SK-N-SH treated with all-trans-retinoic acid at 6 μM for 48 hours (cell line): ENCODE measurements at regions not wholly inside any gene's neighbourhood (a gene's known extent, or its start where the extent isn't known, plus 50 kb on each side); places are given as distances from the start of the nearest gene placed in this dataset.

Experiments
- ATAC-seq: fragments of 200-7000 bp; cut with Tn5 transposase; 3 replicates; pipeline ENCODE4 v1.9.1; 2020; ENCODE audit warnings: mild to moderate bottlenecking, moderate library complexity
- ARNTL ChIP-seq: fragments of 450-650 bp; formaldehyde crosslinking; IDR thresholded peaks from 2 replicates; pipeline ENCODE4 v1.5.0; 2020; ENCODE audit warnings: low read depth, mild to moderate bottlenecking, moderate library complexity, borderline replicate concordance
- BACH2 ChIP-seq: fragments of 250-450 bp; sonication (Bioruptor Pico); IDR thresholded peaks from 2 replicates; pipeline ENCODE4 v1.9.0; 2021; ENCODE audit warnings: mild to moderate bottlenecking, borderline replicate concordance
- CSDC2 ChIP-seq: fragments of 250-450 bp; sonication (Bioruptor Pico); IDR thresholded peaks from 2 replicates; pipeline ENCODE4 v1.5.0; 2020; ENCODE audit warnings: mild to moderate bottlenecking, moderate library complexity
- ESRRG ChIP-seq: fragments of 250-450 bp; sonication (Bioruptor Pico); IDR thresholded peaks from 2 replicates; pipeline ENCODE4 v1.6.1; 2021; ENCODE audit warnings: mild to moderate bottlenecking
- GLIS3 ChIP-seq: fragments of 250-450 bp; sonication (Bioruptor Pico); IDR thresholded peaks from 2 replicates; pipeline ENCODE4 v1.5.0; 2020; ENCODE audit warnings: mild to moderate bottlenecking, moderate library complexity
- ISL1 ChIP-seq: fragments of 250-450 bp; sonication (Bioruptor Pico); IDR thresholded peaks from 2 replicates; pipeline ENCODE4 v2.1.2; 2022; ENCODE audit warnings: mild to moderate bottlenecking, moderate library complexity
- OSR1 ChIP-seq: fragments of 250-450 bp; sonication (Bioruptor Pico); IDR thresholded peaks from 2 replicates; pipeline ENCODE4 v1.8.0; 2022; ENCODE audit warnings: moderate library complexity, mild to moderate bottlenecking, inconsistent platforms
- PPARA ChIP-seq: fragments of 250-450 bp; sonication (Bioruptor Pico); IDR thresholded peaks from 2 replicates; pipeline ENCODE4 v1.5.0; 2020; ENCODE audit warnings: mild to moderate bottlenecking, borderline replicate concordance
- SNAI2 ChIP-seq: fragments of 250-450 bp; sonication (Bioruptor Pico); IDR thresholded peaks from 2 replicates; pipeline ENCODE4 v1.5.0; 2020; ENCODE audit warnings: mild to moderate bottlenecking, moderate library complexity
- TOX ChIP-seq: fragments of 250-450 bp; sonication (Bioruptor Pico); IDR thresholded peaks from 2 replicates; pipeline ENCODE4 v1.8.0; 2021; ENCODE audit warnings: mild to moderate bottlenecking, moderate library complexity, borderline replicate concordance
- ZC3H10 ChIP-seq: fragments of 250-450 bp; sonication (Bioruptor Pico); IDR thresholded peaks from 2 replicates; pipeline ENCODE4 v1.5.1; 2021; ENCODE audit warnings: mild to moderate bottlenecking, moderate library complexity
- ZFP3 ChIP-seq: fragments of 250-450 bp; sonication (Bioruptor Pico); IDR thresholded peaks from 2 replicates; pipeline ENCODE4 v1.5.0; 2020; ENCODE audit warnings: mild to moderate bottlenecking, moderate library complexity
- ZFP30 ChIP-seq: fragments of 450-650 bp; formaldehyde crosslinking; IDR thresholded peaks from 2 replicates; pipeline ENCODE4 v1.5.0; 2022; ENCODE audit warnings: mild to moderate bottlenecking, moderate library complexity
- ZNF565 ChIP-seq: fragments of 450-650 bp; formaldehyde crosslinking; conservative IDR thresholded peaks from 2 replicates; pipeline ENCODE4 v1.5.0; 2020; ENCODE audit warnings: low read depth, mild to moderate bottlenecking, moderate library complexity
- ZNF70 ChIP-seq: fragments of 450-650 bp; formaldehyde crosslinking; IDR thresholded peaks from 2 replicates; pipeline ENCODE4 v1.5.0; 2020; ENCODE audit warnings: mild to moderate bottlenecking, moderate library complexity
- ZNF8 ChIP-seq: fragments of 450-650 bp; formaldehyde crosslinking; IDR thresholded peaks from 2 replicates; pipeline ENCODE4 v1.5.0; 2020; ENCODE audit warnings: mild to moderate bottlenecking, moderate library complexity
- TF ChIP-seq, protein P1 (sequence below): fragments of 250-450 bp; sonication (Bioruptor Pico); IDR thresholded peaks from 2 replicates; pipeline ENCODE4 v1.5.1; 2021; ENCODE audit warnings: mild to moderate bottlenecking, moderate library complexity
- TF ChIP-seq, protein P2 (sequence below): fragments of 250-450 bp; sonication (Bioruptor Pico); IDR thresholded peaks from 2 replicates; pipeline ENCODE4 v1.5.0; 2020; ENCODE audit warnings: mild to moderate bottlenecking, moderate library complexity
- TF ChIP-seq, protein P3 (sequence below): fragments of 250-450 bp; sonication (Bioruptor Pico); IDR thresholded peaks from 2 replicates; pipeline ENCODE4 v1.8.0; 2020; ENCODE audit warnings: mild to moderate bottlenecking, moderate library complexity, borderline replicate concordance
- TF ChIP-seq, protein P4 (sequence below): fragments of 250-450 bp; sonication (Bioruptor Pico); IDR thresholded peaks from 2 replicates; pipeline ENCODE4 v1.5.1; 2020; ENCODE audit warnings: low read depth, mild to moderate bottlenecking, moderate library complexity
- TF ChIP-seq, protein P5 (sequence below): fragments of 250-450 bp; sonication (Bioruptor Pico); IDR thresholded peaks from 2 replicates; pipeline ENCODE4 v1.8.0; 2021; ENCODE audit warnings: low read depth, mild to moderate bottlenecking, moderate library complexity, borderline replicate concordance

DNA sequence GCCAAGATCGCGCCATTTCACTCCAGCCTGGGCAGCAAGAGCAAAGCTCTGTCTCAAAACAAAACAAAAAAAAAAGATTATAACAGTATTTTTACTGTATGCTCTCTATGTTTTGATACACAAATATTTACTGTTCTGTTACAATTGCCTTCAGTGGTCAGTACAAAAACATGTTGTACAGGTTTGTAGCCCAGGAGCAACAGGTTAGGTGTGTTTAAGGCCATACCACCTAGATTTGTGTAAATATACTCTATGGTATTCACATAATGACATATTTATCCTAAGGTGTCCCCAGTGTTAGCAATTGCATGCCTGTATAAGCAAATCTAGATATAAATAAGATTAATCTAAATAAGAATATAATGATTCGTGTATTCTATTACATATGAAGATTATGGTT, 625.0 kb downstream of the TMEM182 start:
- TF ChIP-seq GLIS3 (CRISPR knock-in tag) (no peak), ZNF8 (no peak), SNAI2 (CRISPR knock-in tag) (no peak), ESRRG (no peak), ZNF565 (CRISPR knock-in tag) (no peak), CSDC2 (no peak), ZC3H10 (CRISPR knock-in tag) (no peak)
- TF ChIP-seq, protein P1, sequence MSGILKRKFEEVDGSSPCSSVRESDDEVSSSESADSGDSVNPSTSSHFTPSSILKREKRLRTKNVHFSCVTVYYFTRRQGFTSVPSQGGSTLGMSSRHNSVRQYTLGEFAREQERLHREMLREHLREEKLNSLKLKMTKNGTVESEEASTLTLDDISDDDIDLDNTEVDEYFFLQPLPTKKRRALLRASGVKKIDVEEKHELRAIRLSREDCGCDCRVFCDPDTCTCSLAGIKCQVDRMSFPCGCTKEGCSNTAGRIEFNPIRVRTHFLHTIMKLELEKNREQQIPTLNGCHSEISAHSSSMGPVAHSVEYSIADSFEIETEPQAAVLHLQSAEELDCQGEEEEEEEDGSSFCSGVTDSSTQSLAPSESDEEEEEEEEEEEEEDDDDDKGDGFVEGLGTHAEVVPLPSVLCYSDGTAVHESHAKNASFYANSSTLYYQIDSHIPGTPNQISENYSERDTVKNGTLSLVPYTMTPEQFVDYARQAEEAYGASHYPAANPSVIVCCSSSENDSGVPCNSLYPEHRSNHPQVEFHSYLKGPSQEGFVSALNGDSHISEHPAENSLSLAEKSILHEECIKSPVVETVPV (CRISPR knock-in tag), result no peak
- TF ChIP-seq, protein P2, sequence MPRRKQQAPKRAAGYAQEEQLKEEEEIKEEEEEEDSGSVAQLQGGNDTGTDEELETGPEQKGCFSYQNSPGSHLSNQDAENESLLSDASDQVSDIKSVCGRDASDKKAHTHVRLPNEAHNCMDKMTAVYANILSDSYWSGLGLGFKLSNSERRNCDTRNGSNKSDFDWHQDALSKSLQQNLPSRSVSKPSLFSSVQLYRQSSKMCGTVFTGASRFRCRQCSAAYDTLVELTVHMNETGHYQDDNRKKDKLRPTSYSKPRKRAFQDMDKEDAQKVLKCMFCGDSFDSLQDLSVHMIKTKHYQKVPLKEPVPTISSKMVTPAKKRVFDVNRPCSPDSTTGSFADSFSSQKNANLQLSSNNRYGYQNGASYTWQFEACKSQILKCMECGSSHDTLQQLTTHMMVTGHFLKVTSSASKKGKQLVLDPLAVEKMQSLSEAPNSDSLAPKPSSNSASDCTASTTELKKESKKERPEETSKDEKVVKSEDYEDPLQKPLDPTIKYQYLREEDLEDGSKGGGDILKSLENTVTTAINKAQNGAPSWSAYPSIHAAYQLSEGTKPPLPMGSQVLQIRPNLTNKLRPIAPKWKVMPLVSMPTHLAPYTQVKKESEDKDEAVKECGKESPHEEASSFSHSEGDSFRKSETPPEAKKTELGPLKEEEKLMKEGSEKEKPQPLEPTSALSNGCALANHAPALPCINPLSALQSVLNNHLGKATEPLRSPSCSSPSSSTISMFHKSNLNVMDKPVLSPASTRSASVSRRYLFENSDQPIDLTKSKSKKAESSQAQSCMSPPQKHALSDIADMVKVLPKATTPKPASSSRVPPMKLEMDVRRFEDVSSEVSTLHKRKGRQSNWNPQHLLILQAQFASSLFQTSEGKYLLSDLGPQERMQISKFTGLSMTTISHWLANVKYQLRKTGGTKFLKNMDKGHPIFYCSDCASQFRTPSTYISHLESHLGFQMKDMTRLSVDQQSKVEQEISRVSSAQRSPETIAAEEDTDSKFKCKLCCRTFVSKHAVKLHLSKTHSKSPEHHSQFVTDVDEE (CRISPR knock-in tag), result no peak
- no peak for ATAC-seq

DNA sequence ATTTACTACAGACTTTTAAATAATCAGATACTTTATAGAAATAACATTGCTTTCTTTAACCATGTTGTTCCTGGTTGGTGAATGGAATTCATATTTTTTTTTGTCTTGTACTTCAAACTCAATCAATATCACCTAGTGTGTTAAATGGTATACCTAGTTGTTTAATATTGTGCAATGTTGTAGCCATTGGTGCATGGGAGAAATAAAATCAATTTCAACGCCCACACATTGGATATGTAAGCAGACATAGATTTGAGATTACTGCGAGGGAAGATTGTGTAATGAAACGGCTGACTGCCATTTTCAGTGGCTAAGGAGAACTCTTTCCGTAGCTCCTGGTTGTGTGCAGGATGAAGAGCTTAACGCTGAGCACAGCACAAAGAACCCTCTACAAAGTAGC, 626.1 kb downstream of the TMEM182 start:
- TF ChIP-seq ZFP3 (CRISPR knock-in tag) (no peak), TOX (CRISPR knock-in tag) (no peak)
- no peak for ATAC-seq

DNA sequence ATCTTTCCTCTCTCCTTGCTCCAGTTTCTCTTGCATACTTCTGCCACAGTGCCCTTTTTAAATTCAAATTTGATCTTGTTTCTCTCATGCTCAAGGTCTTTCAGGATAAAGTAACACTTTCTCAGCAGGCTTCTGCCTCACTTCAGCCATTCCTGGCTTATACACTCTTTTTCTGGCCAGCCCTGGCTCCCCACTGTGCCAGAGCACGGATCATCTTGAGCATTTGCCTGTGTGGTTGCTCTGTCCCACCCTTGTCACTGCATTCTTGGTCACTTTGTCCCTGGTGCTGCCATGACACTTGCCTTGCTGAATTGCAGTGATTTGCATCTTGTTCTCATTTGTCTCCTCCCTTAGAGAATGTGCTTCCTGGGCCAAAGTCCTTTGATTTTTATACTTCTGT, 634.3 kb downstream of the TMEM182 start:
- TF ChIP-seq, protein P3, sequence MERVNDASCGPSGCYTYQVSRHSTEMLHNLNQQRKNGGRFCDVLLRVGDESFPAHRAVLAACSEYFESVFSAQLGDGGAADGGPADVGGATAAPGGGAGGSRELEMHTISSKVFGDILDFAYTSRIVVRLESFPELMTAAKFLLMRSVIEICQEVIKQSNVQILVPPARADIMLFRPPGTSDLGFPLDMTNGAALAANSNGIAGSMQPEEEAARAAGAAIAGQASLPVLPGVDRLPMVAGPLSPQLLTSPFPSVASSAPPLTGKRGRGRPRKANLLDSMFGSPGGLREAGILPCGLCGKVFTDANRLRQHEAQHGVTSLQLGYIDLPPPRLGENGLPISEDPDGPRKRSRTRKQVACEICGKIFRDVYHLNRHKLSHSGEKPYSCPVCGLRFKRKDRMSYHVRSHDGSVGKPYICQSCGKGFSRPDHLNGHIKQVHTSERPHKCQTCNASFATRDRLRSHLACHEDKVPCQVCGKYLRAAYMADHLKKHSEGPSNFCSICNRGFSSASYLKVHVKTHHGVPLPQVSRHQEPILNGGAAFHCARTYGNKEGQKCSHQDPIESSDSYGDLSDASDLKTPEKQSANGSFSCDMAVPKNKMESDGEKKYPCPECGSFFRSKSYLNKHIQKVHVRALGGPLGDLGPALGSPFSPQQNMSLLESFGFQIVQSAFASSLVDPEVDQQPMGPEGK (CRISPR knock-in tag), result no peak
- no peak for TF ChIP-seq ARNTL (CRISPR knock-in tag)
- no peak for TF ChIP-seq ZFP30 (CRISPR knock-in tag)
- TF ChIP-seq ZNF565 (CRISPR knock-in tag), result no peak
- TF ChIP-seq, protein P1 (CRISPR knock-in tag), result no peak
- TF ChIP-seq ZNF70 (CRISPR knock-in tag), result no peak
- TF ChIP-seq SNAI2 (CRISPR knock-in tag), result no peak
- TF ChIP-seq ESRRG, result no peak
- TF ChIP-seq PPARA (CRISPR knock-in tag), result no peak
- TF ChIP-seq BACH2 (CRISPR knock-in tag), result no peak
- TF ChIP-seq ZC3H10 (CRISPR knock-in tag), result no peak
- TF ChIP-seq GLIS3 (CRISPR knock-in tag), result no peak
- TF ChIP-seq, protein P2 (CRISPR knock-in tag), result no peak
- TF ChIP-seq ISL1 (CRISPR knock-in tag), result no peak
- TF ChIP-seq OSR1 (CRISPR knock-in tag), result no peak
- no peak for TF ChIP-seq ZNF8
- TF ChIP-seq, protein P4, sequence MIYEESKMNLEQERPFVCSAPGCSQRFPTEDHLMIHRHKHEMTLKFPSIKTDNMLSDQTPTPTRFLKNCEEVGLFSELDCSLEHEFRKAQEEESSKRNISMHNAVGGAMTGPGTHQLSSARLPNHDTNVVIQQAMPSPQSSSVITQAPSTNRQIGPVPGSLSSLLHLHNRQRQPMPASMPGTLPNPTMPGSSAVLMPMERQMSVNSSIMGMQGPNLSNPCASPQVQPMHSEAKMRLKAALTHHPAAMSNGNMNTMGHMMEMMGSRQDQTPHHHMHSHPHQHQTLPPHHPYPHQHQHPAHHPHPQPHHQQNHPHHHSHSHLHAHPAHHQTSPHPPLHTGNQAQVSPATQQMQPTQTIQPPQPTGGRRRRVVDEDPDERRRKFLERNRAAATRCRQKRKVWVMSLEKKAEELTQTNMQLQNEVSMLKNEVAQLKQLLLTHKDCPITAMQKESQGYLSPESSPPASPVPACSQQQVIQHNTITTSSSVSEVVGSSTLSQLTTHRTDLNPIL (CRISPR knock-in tag), result no peak
- TF ChIP-seq TOX (CRISPR knock-in tag), result no peak
- no peak for TF ChIP-seq ZFP3 (CRISPR knock-in tag)
- TF ChIP-seq, protein P5, sequence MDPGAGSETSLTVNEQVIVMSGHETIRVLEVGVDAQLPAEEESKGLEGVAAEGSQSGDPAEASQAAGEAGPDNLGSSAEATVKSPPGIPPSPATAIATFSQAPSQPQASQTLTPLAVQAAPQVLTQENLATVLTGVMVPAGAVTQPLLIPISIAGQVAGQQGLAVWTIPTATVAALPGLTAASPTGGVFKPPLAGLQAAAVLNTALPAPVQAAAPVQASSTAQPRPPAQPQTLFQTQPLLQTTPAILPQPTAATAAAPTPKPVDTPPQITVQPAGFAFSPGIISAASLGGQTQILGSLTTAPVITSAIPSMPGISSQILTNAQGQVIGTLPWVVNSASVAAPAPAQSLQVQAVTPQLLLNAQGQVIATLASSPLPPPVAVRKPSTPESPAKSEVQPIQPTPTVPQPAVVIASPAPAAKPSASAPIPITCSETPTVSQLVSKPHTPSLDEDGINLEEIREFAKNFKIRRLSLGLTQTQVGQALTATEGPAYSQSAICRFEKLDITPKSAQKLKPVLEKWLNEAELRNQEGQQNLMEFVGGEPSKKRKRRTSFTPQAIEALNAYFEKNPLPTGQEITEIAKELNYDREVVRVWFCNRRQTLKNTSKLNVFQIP (CRISPR knock-in tag), result no peak
- no peak for ATAC-seq
